Transverse colon (tissue), 4 donors: ENCODE measurements at regions not wholly inside any gene's neighbourhood (a gene's known extent, or its start where the extent isn't known, plus 50 kb on each side); places are given as distances from the start of the nearest gene placed in this dataset.

Experiments used
- CTCF ChIP-seq, 5 experiments: fragments of 200-600 bp in 3 of 5; fragments of 450-650 bp in 2 of 5; sonication (generic) in 3 of 5; IDR thresholded peaks; 1 replicate in 2 of 5; 2 replicates in 3 of 5; pipeline ENCODE4 v1.5.1; 2016 to 2017; ENCODE audit warnings: antibody characterized with exemption in 5 of 5, inconsistent platforms in 3 of 5, mild to moderate bottlenecking in 2 of 5, moderate library complexity in 1 of 5
- POLR2A ChIP-seq: fragments of 450-650 bp; IDR thresholded peaks from one replicate; pipeline ENCODE4 v1.6.1; 2016; ENCODE audit warnings: antibody characterized with exemption, mild to moderate bottlenecking, moderate library complexity
- POLR2AphosphoS5 ChIP-seq, 3 donors: sonication (generic); formaldehyde crosslinking; IDR thresholded peaks; one replicate each; pipeline ENCODE4 v1.6.1; 2016; ENCODE audit warnings: antibody characterized with exemption in 3 of 3

DNA sequence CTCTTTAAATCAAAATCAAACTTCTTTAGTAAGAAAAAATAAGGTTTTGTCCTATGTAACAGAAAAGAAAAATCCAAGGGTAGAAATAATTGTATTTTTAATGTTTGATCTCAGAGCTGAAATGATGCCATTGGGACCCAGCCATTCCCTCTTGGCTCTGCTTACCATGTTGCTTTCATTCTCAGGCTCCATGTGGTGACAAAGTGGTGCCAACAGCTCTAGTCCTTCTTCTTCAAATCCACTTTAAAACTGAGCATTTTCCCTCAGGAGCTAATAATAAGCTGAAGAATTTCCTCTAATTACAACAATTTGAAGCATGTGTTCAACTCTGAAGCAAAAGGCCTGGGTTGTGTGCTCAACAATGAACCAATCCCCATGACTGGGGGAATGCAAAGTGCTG, 327.9 kb downstream of the EN1 start:
- no peak for TF ChIP-seq CTCF (IDR thresholded peaks at IDR 0.05)
- TF ChIP-seq POLR2A, result no peak
- TF ChIP-seq POLR2AphosphoS5 (IDR thresholded peaks at IDR 0.05), result no peak
